GM19438 (cell line): ENCODE measurements at regions not wholly inside any gene's neighbourhood (a gene's known extent, or its start where the extent isn't known, plus 50 kb on each side); places are given as distances from the start of the nearest gene placed in this dataset.
A peak's percentile ranks its signal among the peaks of the same experiment; 100 is the strongest.
"Not testable (repeated sequence)": the region's sequence is repeated elsewhere in the genome, so short reads cannot be mapped to it uniquely, and the experiment has no call there.

Experiments
- ATAC-seq: cut with Tn5 transposase; IDR thresholded peaks from one replicate; pipeline ENCODE4 v1.9.1; 2021; ENCODE audit warnings: low read depth; ENCODE audit not compliant: unreplicated experiment

DNA sequence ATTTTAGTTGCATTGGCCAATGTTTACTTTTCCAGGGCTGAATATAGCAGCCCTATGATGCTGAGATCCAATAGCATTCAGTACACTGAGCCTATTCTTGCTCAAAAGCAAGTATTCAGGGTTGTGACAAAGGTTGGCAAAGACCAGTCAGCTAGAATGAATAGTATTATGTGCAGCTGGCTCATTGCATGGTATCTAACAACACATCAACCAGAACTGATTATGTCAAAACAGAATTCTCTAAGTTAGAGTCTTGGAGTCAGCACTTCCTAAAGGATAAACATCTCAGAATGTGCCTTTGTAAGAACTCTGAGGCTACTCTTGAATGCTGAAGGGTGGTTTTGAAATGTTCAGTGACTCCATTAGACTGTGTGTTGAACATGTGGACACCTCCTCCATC is 774.5 kb upstream of the RGMB start:
- no peak for ATAC-seq

DNA sequence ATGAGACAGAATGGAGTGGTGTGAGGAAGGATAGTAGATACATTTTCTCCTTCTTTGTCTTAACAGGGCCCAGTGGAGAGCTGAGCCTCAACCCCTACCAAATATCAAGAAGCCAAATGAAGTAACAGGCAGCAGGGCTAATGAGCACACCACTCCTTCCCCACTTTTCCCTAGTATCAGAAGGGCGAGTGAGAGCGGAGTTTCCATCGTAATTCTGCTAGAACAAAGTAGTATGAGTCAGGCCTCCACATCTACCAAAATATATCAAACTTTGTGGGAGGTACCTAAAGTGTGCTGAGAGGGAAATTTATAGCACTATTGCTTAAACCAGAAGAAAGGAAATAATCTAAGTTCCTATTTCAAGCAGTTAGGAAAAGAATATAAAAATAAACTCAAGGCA is 769.0 kb upstream of the RGMB start:
- no peak for ATAC-seq

- ATAC-seq: no peak
Observed at GRCh38 chr5:98016771-98017170, 756.7 kb upstream of the RGMB start.

DNA sequence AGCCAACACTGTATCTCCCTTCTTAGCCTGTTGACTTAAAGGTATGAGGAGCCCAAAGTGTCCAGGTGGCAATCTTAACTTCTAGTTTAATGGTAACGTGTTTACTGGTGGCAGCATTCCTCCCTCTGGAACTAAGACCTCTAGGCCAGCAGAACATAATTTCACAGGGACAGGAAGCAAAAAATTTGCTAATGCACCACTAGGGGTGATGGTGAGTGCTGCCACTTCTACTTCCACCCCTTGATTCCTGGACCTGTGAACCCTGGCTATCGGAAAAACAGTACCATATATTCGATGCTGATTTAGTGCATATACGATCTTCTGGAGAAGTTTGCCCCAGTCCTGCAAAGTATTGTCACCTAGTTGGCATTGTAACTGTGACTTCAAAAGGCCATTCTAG is 743.2 kb upstream of the RGMB start:
- ATAC-seq: not testable (repeated sequence)

GRCh38 chr5:98031036-98031435 is 742.4 kb upstream of the RGMB start:
- not testable (repeated sequence) for ATAC-seq

GRCh38 chr5:98031496-98031895 is 742.0 kb upstream of the RGMB start:
- no peak for ATAC-seq

GRCh38 chr5:98031926-98032325 is 741.5 kb upstream of the RGMB start:
- no peak for ATAC-seq

DNA sequence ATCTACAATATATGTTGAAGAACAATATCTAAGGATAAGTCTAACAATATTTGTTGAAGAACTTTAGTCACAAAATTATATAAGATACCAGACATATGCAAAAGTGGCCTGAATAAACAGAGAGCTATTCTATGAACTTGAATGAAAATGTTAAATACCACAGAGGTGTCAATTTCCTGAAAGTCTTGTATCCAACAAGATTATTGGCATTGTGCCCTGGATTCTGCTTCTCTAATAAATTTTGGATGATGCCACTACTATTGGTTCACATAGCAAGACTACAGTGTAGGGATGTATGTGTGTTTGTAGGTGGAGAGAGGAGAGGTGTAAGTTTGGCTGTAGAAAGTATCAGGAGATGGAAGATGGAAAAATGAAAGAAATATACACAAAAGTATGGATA is 731.8 kb upstream of the RGMB start:
- no peak for ATAC-seq

DNA sequence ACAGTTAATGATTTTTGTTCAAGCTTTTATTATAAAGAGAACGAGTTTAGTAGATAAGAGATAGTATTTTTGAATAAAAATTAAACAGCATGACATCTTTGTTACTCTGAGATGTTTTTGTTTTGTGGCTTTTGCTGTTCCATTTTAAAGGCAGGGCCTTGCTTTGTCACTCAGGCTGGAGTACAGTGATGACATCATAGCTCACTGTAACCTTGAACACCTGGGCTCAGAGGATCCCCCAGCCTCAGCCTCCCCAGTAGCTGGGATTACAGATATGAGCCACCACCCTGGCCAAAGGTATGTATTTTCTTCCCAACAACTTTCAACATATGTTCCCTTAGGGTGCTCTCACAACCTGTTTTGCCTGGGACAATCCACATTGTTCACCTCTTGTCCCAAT is 730.9 kb upstream of the RGMB start:
- no peak for ATAC-seq

DNA sequence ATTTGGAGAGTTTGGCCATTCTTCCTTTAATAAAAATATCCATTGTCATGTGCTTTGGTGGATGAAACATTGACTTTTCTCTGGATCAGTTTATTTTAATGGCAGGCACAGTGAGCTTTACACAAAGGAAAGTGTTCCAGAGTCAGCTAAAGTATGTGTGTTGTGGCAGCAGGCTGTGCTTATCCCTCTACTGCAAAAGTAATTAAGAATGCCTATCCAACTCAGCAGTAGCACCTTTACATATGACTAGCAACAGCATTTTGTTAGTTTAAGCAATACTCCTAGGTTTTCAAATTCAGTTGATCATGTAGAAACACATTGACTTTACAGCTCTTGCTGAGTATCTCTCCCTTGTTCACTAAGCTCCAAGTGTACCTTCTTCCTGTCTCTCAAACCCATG is 730.5 kb upstream of the RGMB start:
- no peak for ATAC-seq

DNA sequence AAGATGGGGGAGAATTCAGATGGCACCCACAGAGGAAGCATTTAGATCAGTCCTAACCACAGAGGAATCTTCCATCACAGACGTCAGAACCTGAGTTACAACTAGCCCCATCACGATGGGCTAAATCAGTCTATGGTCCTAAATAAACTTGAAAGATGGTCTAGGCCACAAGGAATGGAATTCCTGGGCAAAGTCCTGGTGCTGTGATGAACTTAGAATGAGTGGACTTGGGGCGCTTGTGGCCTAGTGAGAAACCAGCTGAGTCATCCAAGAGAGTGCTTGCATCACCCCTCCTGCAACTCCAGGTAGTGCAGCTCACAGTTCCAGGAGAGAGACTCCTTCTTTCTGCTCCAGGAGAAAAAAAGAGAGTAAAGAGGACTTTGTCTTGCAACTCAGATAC is 722.9 kb upstream of the RGMB start:
- ATAC-seq: no peak

DNA sequence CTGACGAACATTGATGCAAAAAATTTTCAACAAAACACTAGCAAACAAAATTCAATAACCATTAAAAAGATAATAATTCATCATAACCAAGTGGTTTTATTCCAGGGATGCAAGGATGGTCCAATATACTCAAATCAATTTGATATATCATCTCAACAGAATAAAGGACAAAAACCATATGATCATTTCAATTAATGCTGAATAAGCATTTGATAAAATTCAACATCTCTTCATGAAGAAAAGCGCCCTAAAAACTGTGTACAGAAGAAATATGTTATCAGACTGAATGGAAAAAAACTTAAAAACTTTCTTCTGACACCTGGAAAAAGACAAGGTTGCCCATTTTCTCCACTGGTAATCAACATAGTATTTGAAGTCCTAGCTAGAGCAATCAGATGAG is 720.3 kb upstream of the RGMB start:
- ATAC-seq: no peak

DNA sequence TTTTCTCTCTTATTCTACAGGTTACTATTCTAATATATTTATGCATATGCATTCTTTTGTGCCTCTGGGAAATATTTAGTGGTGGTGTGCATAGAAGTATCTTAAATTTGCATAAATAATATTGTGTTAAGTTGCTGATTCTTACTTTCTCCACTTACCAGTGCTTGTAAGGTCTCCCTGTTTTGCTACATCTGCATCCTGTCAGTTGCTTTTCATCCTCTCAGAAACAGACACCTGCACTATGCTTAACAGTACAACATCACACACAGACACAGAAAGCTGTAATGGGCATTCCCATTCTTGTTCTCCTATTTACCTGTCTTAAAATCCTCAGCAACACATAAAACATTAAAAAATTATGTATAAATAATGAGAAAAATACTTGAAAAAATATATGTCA is 713.3 kb upstream of the RGMB start:
- ATAC-seq: no peak

DNA sequence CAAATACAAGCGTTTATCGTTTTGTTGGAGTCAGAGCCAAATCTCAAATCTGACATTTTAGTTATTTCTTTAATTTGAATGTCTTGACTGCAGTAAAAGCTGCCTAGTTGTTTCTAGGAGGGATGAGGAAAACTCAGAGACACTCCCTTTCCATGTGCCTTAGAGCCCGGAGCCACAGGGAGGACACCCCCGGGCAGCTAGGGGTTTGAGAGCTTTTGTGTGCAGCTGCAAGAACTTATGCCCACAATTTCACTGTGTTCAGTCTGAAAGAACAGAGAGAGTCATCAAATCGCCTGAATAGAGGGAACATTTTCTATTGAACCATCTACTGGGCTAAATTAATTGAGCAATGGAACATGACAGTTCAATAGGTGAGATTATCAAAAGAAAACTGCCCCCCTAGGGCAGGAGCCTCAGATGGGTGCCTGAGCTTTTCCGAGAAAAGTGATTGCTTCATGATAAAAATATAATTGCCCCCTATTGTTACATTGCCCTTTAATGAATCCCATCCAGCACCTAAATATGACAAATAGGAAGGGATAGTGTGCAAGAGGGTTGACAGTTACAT is 709.3 kb upstream of the RGMB start:
- ATAC-seq: no peak

DNA sequence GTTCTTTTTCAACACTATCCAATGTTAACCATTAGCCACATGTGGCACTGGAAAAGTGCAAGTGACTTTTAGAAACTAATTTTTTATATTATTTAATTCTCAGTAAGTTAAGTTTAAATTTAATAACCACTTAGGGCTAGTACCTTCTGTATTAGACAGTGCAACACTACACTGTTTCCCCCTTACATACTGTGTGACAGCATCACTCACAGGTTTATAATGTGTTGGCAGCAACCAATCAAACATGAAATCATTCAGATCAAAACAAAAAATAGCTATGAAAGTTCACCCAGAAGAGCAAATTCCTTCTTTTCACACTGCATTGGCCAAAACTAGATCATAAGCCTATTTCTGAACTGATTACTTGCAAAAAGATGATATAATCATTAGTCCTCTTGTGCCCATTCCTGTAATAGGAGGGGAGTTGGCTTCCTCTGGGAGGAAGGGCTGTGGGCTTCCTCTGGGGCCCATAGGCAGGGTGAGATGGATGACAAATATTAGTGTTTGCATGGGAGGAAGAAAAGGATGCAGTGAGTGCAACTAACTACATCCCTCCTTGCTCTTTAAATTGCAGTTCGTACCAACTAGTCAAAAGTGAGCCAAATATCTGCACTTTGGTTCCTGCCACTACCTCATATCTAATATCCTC is 708.1 kb upstream of the RGMB start:
- no peak for ATAC-seq

DNA sequence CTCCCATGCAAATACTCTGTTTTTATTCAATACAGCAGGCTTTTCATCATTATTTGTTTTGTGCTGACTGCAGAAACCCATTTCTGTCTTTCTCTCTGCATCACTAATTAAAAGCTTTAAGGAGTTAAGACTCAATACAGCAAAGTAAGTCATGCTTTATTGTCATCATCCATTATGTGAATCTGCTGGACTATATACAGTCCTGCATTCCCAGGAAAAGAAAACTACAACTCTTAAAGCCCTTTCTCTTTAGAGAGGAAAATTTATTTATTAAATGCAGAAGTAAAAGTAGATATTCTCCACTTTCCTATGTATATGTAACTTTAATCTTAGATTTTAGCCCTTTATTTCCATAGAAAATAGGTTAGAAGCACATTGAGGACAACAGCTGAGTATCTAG is 706.6 kb upstream of the RGMB start:
- ATAC-seq: no peak

- ATAC-seq: no peak
Observed at GRCh38 chr5:98069876-98070512, 703.5 kb upstream of the RGMB start.

- no peak for ATAC-seq
Observed at GRCh38 chr5:98072921-98073320, 700.5 kb upstream of the RGMB start.

- no peak for ATAC-seq
Observed at GRCh38 chr5:98076501-98076900, 697.0 kb upstream of the RGMB start.

GRCh38 chr5:98085593-98085992 is 687.9 kb upstream of the RGMB start:
- peak; percentile 64 for ATAC-seq

DNA sequence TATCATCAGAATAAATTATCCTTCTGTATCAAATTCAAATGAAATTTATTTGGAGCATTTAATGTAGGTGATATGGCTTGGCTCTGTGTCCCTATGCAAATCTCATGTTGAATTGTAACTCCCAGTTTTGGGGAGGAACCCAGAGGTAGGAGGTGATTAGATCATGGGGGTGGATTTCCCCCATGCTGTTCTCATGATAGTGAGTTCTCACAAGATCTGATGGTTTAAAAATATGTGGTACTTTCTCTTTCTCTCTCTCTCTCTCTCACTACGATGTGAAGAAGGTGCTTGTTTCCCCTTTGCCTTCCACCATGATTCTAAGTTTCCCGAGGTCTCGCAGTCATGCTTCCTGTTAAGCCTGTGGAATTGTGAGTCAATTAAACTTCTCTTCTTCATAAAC is 678.4 kb upstream of the RGMB start:
- ATAC-seq: no peak

DNA sequence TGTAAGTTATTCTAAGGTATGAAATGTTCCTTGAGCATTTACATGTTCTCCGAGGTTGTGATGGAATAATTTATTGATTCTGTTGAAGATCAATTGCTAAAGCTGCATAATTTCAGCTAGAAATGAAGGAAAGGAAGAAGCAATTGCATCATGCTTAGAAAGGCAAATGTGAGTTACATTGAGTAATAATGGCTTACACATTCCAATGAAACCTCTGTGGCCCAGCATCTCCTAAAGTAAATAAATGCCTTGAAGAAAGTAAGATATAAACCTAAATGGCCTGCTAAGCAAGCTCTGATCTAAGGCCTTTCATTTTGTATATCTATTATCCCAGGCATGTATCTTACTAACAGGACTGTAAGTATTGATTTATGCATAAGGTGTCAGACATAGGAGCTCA is 677.3 kb upstream of the RGMB start:
- no peak for ATAC-seq
